ENCODE measurements at regions not wholly inside any gene's neighbourhood (a gene's known extent, or its start where the extent isn't known, plus 50 kb on each side); places are given as distances from the start of the nearest gene placed in this dataset.

DNA sequence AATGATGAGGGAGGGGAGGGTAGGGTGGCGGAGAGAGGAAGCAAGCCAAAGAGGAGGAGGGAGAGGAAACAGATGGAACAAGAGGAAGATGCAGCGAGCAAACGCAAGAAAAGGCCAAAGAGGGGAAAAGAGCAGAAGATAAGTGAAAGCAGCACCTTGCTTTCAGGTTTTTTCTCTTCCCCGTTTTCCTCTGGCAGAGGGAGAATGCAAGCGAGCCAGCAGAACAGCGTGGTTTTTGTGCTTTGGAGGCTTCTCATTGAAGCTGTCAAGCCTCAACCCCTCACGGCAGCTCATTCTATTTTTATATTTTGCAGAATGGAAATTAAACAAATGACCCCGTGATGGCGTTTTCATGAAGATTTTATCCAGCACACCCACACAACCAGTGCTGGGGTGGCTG lies 67.1 kb upstream of the GRAMD1B start:
- no peaks in the 10 kb centered on the region for H3K79me2 ChIP-seq
- no peaks in the 10 kb centered on the region for H3K36me3 ChIP-seq (ENCODE audit: control insufficient read depth, insufficient read depth, low read length)
- H3K9ac ChIP-seq, result no peak overlapping the region
- H2AFZ ChIP-seq, result no peak overlapping the region
- H3K4me1 ChIP-seq, result no peaks in the 10 kb centered on the region
- no peaks in the 10 kb centered on the region for H3K9me3 ChIP-seq (ENCODE audit: control insufficient read depth, low read length)
- TF ChIP-seq, protein P1, sequence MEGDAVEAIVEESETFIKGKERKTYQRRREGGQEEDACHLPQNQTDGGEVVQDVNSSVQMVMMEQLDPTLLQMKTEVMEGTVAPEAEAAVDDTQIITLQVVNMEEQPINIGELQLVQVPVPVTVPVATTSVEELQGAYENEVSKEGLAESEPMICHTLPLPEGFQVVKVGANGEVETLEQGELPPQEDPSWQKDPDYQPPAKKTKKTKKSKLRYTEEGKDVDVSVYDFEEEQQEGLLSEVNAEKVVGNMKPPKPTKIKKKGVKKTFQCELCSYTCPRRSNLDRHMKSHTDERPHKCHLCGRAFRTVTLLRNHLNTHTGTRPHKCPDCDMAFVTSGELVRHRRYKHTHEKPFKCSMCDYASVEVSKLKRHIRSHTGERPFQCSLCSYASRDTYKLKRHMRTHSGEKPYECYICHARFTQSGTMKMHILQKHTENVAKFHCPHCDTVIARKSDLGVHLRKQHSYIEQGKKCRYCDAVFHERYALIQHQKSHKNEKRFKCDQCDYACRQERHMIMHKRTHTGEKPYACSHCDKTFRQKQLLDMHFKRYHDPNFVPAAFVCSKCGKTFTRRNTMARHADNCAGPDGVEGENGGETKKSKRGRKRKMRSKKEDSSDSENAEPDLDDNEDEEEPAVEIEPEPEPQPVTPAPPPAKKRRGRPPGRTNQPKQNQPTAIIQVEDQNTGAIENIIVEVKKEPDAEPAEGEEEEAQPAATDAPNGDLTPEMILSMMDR (IDR thresholded peaks at IDR 0.05), result no peak
- no peak overlapping the region for H3K4me2 ChIP-seq (ENCODE audit: low read length)
- no peaks in the 10 kb centered on the region for H3K27me3 ChIP-seq (ENCODE audit: control insufficient read depth, insufficient read depth, low read length)
- no peak overlapping the region for H3K4me3 ChIP-seq (ENCODE audit: low read depth, low read length)
- H3K27ac ChIP-seq, result no peak overlapping the region

DNA sequence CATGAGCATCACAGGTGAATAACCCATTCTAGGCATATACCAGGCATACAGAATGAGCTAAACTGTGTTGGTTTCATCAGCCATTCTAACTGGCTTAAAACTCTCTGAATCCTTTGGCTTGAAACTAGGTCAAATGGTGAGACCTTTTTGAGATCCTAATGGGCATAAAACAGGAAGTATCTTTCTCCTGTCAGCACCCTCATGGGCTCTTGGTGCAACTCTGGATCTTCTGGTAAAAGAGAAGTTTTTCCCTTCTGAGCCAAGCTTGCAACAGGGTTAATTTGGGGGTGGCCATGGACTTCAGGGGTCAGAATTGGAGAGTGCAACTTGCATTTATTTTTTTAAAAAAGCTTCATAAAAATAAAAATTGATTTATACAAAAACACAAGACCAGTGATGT lies 67.9 kb upstream of the GRAMD1B start:
- no peaks in the 10 kb centered on the region for H3K4me1 ChIP-seq
- H3K9ac ChIP-seq, result no peak overlapping the region
- no peaks in the 10 kb centered on the region for H3K79me2 ChIP-seq
- H3K27ac ChIP-seq, result no peak overlapping the region
- H3K4me3 ChIP-seq (ENCODE audit: low read depth, low read length), result no peak overlapping the region
- no peaks in the 10 kb centered on the region for H3K36me3 ChIP-seq (ENCODE audit: control insufficient read depth, insufficient read depth, low read length)
- no peaks in the 10 kb centered on the region for H3K27me3 ChIP-seq (ENCODE audit: control insufficient read depth, insufficient read depth, low read length)
- TF ChIP-seq, protein P1 (IDR thresholded peaks at IDR 0.05), result no peak
- no peak overlapping the region for H2AFZ ChIP-seq
- no peak overlapping the region for H3K4me2 ChIP-seq (ENCODE audit: low read length)
- H3K9me3 ChIP-seq (ENCODE audit: control insufficient read depth, low read length), result no peaks in the 10 kb centered on the region

GRCh38 chr11:123361110-123361509 lies 69.0 kb upstream of the GRAMD1B start:
- Histone ChIP-seq H3K9me3 (ENCODE audit: control insufficient read depth, low read length) (no peaks in the 10 kb centered on the region), H2AFZ (no peak overlapping the region), H3K9ac (no peak overlapping the region), H3K27ac (no peak overlapping the region), H3K4me3 (ENCODE audit: low read depth, low read length) (no peak overlapping the region), H3K4me2 (ENCODE audit: low read length) (no peak overlapping the region), H3K27me3 (ENCODE audit: control insufficient read depth, insufficient read depth, low read length) (no peaks in the 10 kb centered on the region), H3K36me3 (ENCODE audit: control insufficient read depth, insufficient read depth, low read length) (no peaks in the 10 kb centered on the region), H3K79me2 (no peaks in the 10 kb centered on the region), H3K4me1 (no peaks in the 10 kb centered on the region)
- TF ChIP-seq, protein P1 (IDR thresholded peaks at IDR 0.05), result no peak

GRCh38 chr11:123360267-123360936 lies 69.7 kb upstream of the GRAMD1B start:
- H3K4me1 ChIP-seq, result no peaks in the 10 kb centered on the region

More at GRCh38 chr11:123360267-123360936, 69.7 kb upstream of the GRAMD1B start:
- H3K27ac ChIP-seq, result no peak overlapping the region
- no peaks in the 10 kb centered on the region for H3K36me3 ChIP-seq (ENCODE audit: control insufficient read depth, insufficient read depth, low read length)
- no peak overlapping the region for H2AFZ ChIP-seq
- no peaks in the 10 kb centered on the region for H3K79me2 ChIP-seq
- TF ChIP-seq, protein P1 (IDR thresholded peaks at IDR 0.05), result no peak
- H3K9me3 ChIP-seq (ENCODE audit: control insufficient read depth, low read length), result no peaks in the 10 kb centered on the region
- no peak overlapping the region for H3K4me3 ChIP-seq (ENCODE audit: low read depth, low read length)
- no peaks in the 10 kb centered on the region for H3K27me3 ChIP-seq (ENCODE audit: control insufficient read depth, insufficient read depth, low read length)
- no peak overlapping the region for H3K9ac ChIP-seq
- no peak overlapping the region for H3K4me2 ChIP-seq (ENCODE audit: low read length)
